T-helper 1 cell treated with Interleukin-12 subunit alpha and Interleukin-12 subunit beta and Interleukin-4 antibody, amounts not matched to agents 30 μg/mL and 1 μg/mL, for 36 hours (primary cell): ENCODE measurements at regions not wholly inside any gene's neighbourhood (a gene's known extent, or its start where the extent isn't known, plus 50 kb on each side); places are given as distances from the start of the nearest gene placed in this dataset.
"Not testable (repeated sequence)": the region's sequence is repeated elsewhere in the genome, so short reads cannot be mapped to it uniquely, and the experiment has no call there.

Experiments used
- H3K27ac Mint-ChIP-seq: one replicate; pipeline ENCODE4 v1.8.0; 2021; ENCODE audit warnings: mild to moderate bottlenecking, mixed read lengths
- H3K27me3 Mint-ChIP-seq: one replicate; pipeline ENCODE4 v1.8.0; 2021; ENCODE audit warnings: low read depth, mixed read lengths
- H3K36me3 Mint-ChIP-seq: one replicate; pipeline ENCODE4 v1.8.0; 2021; ENCODE audit warnings: low read depth, mixed read lengths
- H3K4me1 Mint-ChIP-seq: one replicate; pipeline ENCODE4 v1.8.0; 2021; ENCODE audit warnings: low read depth, mixed read lengths
- H3K4me3 Mint-ChIP-seq: one replicate; pipeline ENCODE4 v1.8.0; 2021; ENCODE audit warnings: mild to moderate bottlenecking, moderate library complexity, mixed read lengths
- H3K9me3 Mint-ChIP-seq: one replicate; pipeline ENCODE4 v1.8.0; 2021; ENCODE audit warnings: mixed read lengths

DNA sequence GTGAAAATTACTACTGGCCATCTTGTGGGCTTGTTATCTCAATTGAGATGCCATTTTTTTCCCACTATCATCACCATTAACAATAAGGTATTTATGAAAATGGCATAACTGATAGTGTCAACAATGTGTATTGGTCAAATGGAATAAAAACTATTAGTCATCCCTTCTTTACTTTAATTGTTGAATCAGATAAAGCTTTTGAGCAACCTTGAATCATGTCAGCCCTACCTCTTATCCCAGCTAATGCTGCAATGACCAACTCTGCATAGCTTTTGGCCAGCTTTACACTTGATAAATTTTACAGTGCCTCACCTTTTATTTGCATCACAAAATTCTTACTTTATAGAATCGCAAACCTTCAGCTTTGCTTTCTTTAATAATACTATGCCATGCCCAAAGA, 784.0 kb upstream of the PRR20A start:
- Mint-ChIP-seq H3K9me3 (peaks cover 37% of the 10 kb centered on the region), H3K27me3 (no peaks in the 10 kb centered on the region), H3K4me3 (no peak overlapping the region), H3K36me3 (no peaks in the 10 kb centered on the region), H3K4me1 (no peaks in the 10 kb centered on the region), H3K27ac (no peak overlapping the region)

GRCh38 chr13:56378566-56378965, 762.2 kb upstream of the PRR20A start:
- no peak overlapping the region for H3K27ac Mint-ChIP-seq

GRCh38 chr13:56393549-56393948, 747.2 kb upstream of the PRR20A start:
- H3K4me3 Mint-ChIP-seq: no peak overlapping the region
- H3K9me3 Mint-ChIP-seq: peaks cover 27% of the 10 kb centered on the region
- no peak overlapping the region for H3K27ac Mint-ChIP-seq
- no peaks in the 10 kb centered on the region for H3K4me1 Mint-ChIP-seq
- H3K27me3 Mint-ChIP-seq: no peaks in the 10 kb centered on the region
- no peaks in the 10 kb centered on the region for H3K36me3 Mint-ChIP-seq

More at GRCh38 chr13:56378566-56378965, 762.2 kb upstream of the PRR20A start:
- Mint-ChIP-seq H3K4me3 (no peak overlapping the region), H3K36me3 (no peaks in the 10 kb centered on the region), H3K9me3 (peaks cover 22% of the 10 kb centered on the region), H3K27me3 (no peaks in the 10 kb centered on the region), H3K4me1 (no peaks in the 10 kb centered on the region)

- Mint-ChIP-seq H3K9me3 (peaks cover 26% of the 10 kb centered on the region), H3K36me3 (no peaks in the 10 kb centered on the region), H3K27me3 (no peaks in the 10 kb centered on the region), H3K27ac (no peak overlapping the region), H3K4me1 (no peaks in the 10 kb centered on the region), H3K4me3 (no peak overlapping the region)
Observed at GRCh38 chr13:56396318-56396717, 744.4 kb upstream of the PRR20A start.

DNA sequence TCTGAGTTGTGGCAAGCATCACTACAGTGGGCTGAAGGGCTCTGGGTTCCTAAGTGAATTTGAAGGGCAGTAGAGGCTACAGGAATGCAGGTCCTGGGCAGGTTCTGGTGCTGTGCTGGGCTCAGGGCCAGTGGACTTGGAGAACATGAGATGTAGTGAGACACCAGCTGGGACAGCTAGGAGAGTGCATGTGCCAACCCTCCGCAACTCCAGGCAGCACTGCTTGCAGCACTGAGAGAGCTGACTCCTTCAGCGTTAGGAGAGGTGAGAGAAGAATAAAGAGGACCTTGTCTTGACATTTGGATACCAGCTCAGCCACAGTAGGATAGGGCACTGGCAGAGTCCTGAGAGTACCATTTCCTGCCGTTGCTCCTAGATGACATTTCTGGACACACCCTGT, 739.9 kb upstream of the PRR20A start:
- Mint-ChIP-seq H3K27me3 (no peaks in the 10 kb centered on the region), H3K9me3 (peaks cover 25% of the 10 kb centered on the region)

DNA sequence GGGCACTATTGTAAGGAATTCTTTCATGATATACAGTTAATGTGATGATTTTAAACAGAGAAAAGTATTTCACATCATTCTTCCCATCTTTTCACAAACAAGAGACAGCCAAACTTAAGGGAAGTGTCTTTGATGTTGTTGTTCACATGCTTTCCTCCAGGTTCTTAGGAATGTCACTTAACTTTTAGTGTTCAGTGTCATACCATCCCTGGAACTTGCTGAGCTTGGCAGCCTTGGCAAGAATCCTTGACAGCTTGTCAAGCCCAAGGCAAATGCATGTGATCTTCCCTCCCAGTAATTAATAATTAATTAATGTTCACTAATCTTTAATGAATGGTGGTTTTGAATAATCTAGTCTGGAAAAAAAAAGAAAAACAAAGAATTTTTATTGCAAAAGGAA, 727.9 kb upstream of the PRR20A start:
- Mint-ChIP-seq H3K36me3 (no peaks in the 10 kb centered on the region), H3K4me1 (no peaks in the 10 kb centered on the region), H3K27me3 (no peaks in the 10 kb centered on the region), H3K4me3 (no peak overlapping the region), H3K27ac (no peak overlapping the region), H3K9me3 (peaks cover 23% of the 10 kb centered on the region)

More for the DNA sequence above, 739.9 kb upstream of the PRR20A start:
- Mint-ChIP-seq H3K4me3 (no peak overlapping the region), H3K36me3 (no peaks in the 10 kb centered on the region), H3K4me1 (no peaks in the 10 kb centered on the region), H3K27ac (no peak overlapping the region)

GRCh38 chr13:56424246-56424645, 716.5 kb upstream of the PRR20A start:
- no peaks in the 10 kb centered on the region for H3K4me1 Mint-ChIP-seq
- H3K9me3 Mint-ChIP-seq: peaks cover 21% of the 10 kb centered on the region
- H3K36me3 Mint-ChIP-seq: no peaks in the 10 kb centered on the region
- no peak overlapping the region for H3K4me3 Mint-ChIP-seq
- no peaks in the 10 kb centered on the region for H3K27me3 Mint-ChIP-seq
- no peak overlapping the region for H3K27ac Mint-ChIP-seq

GRCh38 chr13:56457535-56458190, 683.1 kb upstream of the PRR20A start:
- H3K27ac Mint-ChIP-seq: no peak overlapping the region
- no peaks in the 10 kb centered on the region for H3K36me3 Mint-ChIP-seq
- H3K4me3 Mint-ChIP-seq: no peak overlapping the region
- peaks cover 33% of the 10 kb centered on the region for H3K9me3 Mint-ChIP-seq
- H3K4me1 Mint-ChIP-seq: no peaks in the 10 kb centered on the region
- no peaks in the 10 kb centered on the region for H3K27me3 Mint-ChIP-seq

GRCh38 chr13:56459286-56459685, 681.4 kb upstream of the PRR20A start:
- Mint-ChIP-seq H3K36me3 (no peaks in the 10 kb centered on the region), H3K27me3 (no peaks in the 10 kb centered on the region), H3K27ac (no peak overlapping the region), H3K4me3 (no peak overlapping the region), H3K9me3 (peaks cover 36% of the 10 kb centered on the region), H3K4me1 (no peaks in the 10 kb centered on the region)

GRCh38 chr13:56501750-56502149, 639.0 kb upstream of the PRR20A start:
- Mint-ChIP-seq H3K4me3 (no peak overlapping the region), H3K4me1 (no peaks in the 10 kb centered on the region), H3K27me3 (no peaks in the 10 kb centered on the region), H3K9me3 (peaks cover 19% of the 10 kb centered on the region), H3K36me3 (no peaks in the 10 kb centered on the region), H3K27ac (no peak overlapping the region)

- H3K9me3 Mint-ChIP-seq: peaks cover 17% of the 10 kb centered on the region
- no peaks in the 10 kb centered on the region for H3K36me3 Mint-ChIP-seq
- no peak overlapping the region for H3K27ac Mint-ChIP-seq
- H3K4me1 Mint-ChIP-seq: no peaks in the 10 kb centered on the region
- no peaks in the 10 kb centered on the region for H3K27me3 Mint-ChIP-seq
- no peak overlapping the region for H3K4me3 Mint-ChIP-seq
Observed at GRCh38 chr13:56510836-56511235, 629.9 kb upstream of the PRR20A start.

DNA sequence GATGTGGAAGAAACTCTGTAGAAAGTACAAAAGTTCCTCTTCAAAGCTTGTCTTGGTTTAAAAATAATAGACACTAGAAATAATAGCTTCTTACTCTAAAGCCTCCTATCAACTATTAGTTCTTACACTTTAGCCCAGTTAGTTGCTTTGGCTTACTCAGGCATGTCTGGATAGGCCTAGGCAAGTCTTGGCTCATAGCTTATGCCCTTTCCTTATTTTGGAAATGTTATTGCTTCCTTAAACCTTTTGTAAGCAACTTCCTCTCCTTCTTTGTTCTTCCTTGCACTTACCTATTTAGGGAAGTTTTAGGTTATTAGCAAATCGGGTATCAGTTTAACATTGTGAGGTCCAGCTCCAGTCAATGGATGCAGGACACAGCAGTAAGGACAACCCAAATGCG, 628.4 kb upstream of the PRR20A start:
- H3K27ac Mint-ChIP-seq, H3K4me1 Mint-ChIP-seq, H3K4me3 Mint-ChIP-seq, H3K27me3 Mint-ChIP-seq, H3K36me3 Mint-ChIP-seq: not testable (repeated sequence)
- peaks cover 13% of the 10 kb centered on the region for H3K9me3 Mint-ChIP-seq

GRCh38 chr13:56515441-56515840, 625.3 kb upstream of the PRR20A start:
- no peak overlapping the region for H3K27ac Mint-ChIP-seq
- H3K4me3 Mint-ChIP-seq: no peak overlapping the region
- peaks cover 10% of the 10 kb centered on the region for H3K9me3 Mint-ChIP-seq
- H3K27me3 Mint-ChIP-seq: no peaks in the 10 kb centered on the region
- no peaks in the 10 kb centered on the region for H3K4me1 Mint-ChIP-seq
- H3K36me3 Mint-ChIP-seq: no peaks in the 10 kb centered on the region

- Mint-ChIP-seq H3K36me3 (no peaks in the 10 kb centered on the region), H3K9me3 (peaks cover 14% of the 10 kb centered on the region), H3K4me3 (no peak overlapping the region), H3K27ac (no peak overlapping the region), H3K4me1 (no peaks in the 10 kb centered on the region), H3K27me3 (no peaks in the 10 kb centered on the region)
Observed at GRCh38 chr13:56528040-56528790, 612.5 kb upstream of the PRR20A start.

GRCh38 chr13:56530096-56530495, 610.6 kb upstream of the PRR20A start:
- H3K36me3 Mint-ChIP-seq: no peaks in the 10 kb centered on the region
- H3K27me3 Mint-ChIP-seq: no peaks in the 10 kb centered on the region
- H3K4me1 Mint-ChIP-seq: no peaks in the 10 kb centered on the region
- H3K27ac Mint-ChIP-seq: no peak overlapping the region
- H3K4me3 Mint-ChIP-seq: no peak overlapping the region
- peaks cover 6% of the 10 kb centered on the region for H3K9me3 Mint-ChIP-seq
